H1 (cell line): ENCODE measurements at regions not wholly inside any gene's neighbourhood (a gene's known extent, or its start where the extent isn't known, plus 50 kb on each side); places are given as distances from the start of the nearest gene placed in this dataset.

Source experiments
- CTCF ChIA-PET: fragments of 300-600 bp; sonication (Branson Sonifier 250); formaldehyde crosslinking; loops from one replicate; lab custom pipeline; 2021; ENCODE audit not compliant: partially characterized antibody; lab: Charles Lee
- POLR2A ChIA-PET: fragments of 300-600 bp; sonication (Branson Sonifier 250); formaldehyde crosslinking; loops from one replicate; lab custom pipeline; 2021; ENCODE audit warnings: inconsistent platforms; ENCODE audit not compliant: partially characterized antibody; lab: Charles Lee
- DNase-seq, 2 experiments: peaks; one replicate each; pipeline versions ENCODE4 v3.0.0 to v3.0.0-alpha.2; 2010 to 2022; ENCODE audit warnings: low spot score in 2 of 2, low read depth in 1 of 2, mixed read lengths in 1 of 2
- FAIRE-seq: peaks from 2 replicates; lab custom pipeline; 2011; peaks lifted over from hg19 to GRCh38; lab: Jason Lieb, UNC
- H2AFZ ChIP-seq: 2 replicates; pipeline ENCODE4 v1.8.1; 2012; ENCODE audit warnings: low read length, inconsistent platforms
- H2AK5ac ChIP-seq: 2 replicates; pipeline ENCODE4 v1.6.1; 2013; ENCODE audit warnings: low read depth, low read length
- H2BK120ac ChIP-seq: replicated peaks from 2 replicates; pipeline ENCODE3; 2013; ENCODE audit warnings: low read depth, low read length, inconsistent platforms
- H2BK12ac ChIP-seq: 2 replicates; pipeline ENCODE4 v1.6.1; 2013; ENCODE audit warnings: low read depth, low read length
- H2BK15ac ChIP-seq: 2 replicates; pipeline ENCODE4 v1.6.1; 2013; ENCODE audit warnings: low read length
- H2BK20ac ChIP-seq: 2 replicates; pipeline ENCODE4 v1.6.1; 2013; ENCODE audit warnings: low read length
- H2BK5ac ChIP-seq: 2 replicates; pipeline ENCODE4 v1.6.1; 2013; ENCODE audit warnings: low read depth, low read length
- H3K14ac ChIP-seq: 2 replicates; pipeline ENCODE4 v1.6.1; 2013; ENCODE audit warnings: inconsistent platforms; ENCODE audit not compliant: insufficient read length
- H3K18ac ChIP-seq: 2 replicates; pipeline ENCODE4 v1.6.1; 2013; ENCODE audit warnings: low read length; ENCODE audit errors: extremely low read depth
- H3K23ac ChIP-seq: 2 replicates; pipeline ENCODE4 v1.6.1; 2013; ENCODE audit warnings: inconsistent platforms; ENCODE audit not compliant: insufficient read length
- H3K23me2 ChIP-seq: 2 replicates; pipeline ENCODE4 v1.6.1; 2013; ENCODE audit warnings: low read depth, low read length
- H3K27ac ChIP-seq: 2 replicates; pipeline ENCODE4 v1.6.1; 2011; ENCODE audit warnings: low read depth, low read length, inconsistent platforms
- H3K27me3 ChIP-seq, 4 experiments: replicated peaks in 1 of 4; 1 replicate in 1 of 4; 2 replicates in 3 of 4; pipeline versions ENCODE4 v1.6.1 to v1.8.1; 2011 to 2013; ENCODE audit warnings: low read length in 3 of 4, mild to moderate bottlenecking in 3 of 4, inconsistent platforms in 2 of 4, mixed read lengths in 2 of 4, moderate library complexity in 1 of 4; ENCODE audit not compliant: control insufficient read depth in 3 of 4, insufficient read depth in 3 of 4; ENCODE audit errors: extremely low read depth in 1 of 4
- H3K36me3 ChIP-seq, 4 experiments: 2 replicates each; pipeline versions ENCODE4 v1.6.1 to v1.8.1; 2011 to 2013; ENCODE audit warnings: mild to moderate bottlenecking in 4 of 4, low read length in 3 of 4, moderate library complexity in 2 of 4, control low read depth in 1 of 4, inconsistent platforms in 1 of 4; ENCODE audit not compliant: insufficient read depth in 4 of 4, control insufficient read depth in 2 of 4
- H3K4ac ChIP-seq: replicated peaks from 2 replicates; pipeline ENCODE3; 2013; ENCODE audit warnings: low read length, low read depth, mixed read lengths, inconsistent platforms; ENCODE audit not compliant: insufficient read length
- H3K4me1 ChIP-seq, 4 experiments: replicated peaks in 1 of 4; 1 replicate in 1 of 4; 2 replicates in 3 of 4; pipeline versions ENCODE4 v1.6.1 to v1.8.1; 2011 to 2013; ENCODE audit warnings: low read length in 3 of 4, inconsistent platforms in 2 of 4, mixed read lengths in 1 of 4; ENCODE audit not compliant: insufficient read depth in 4 of 4, control insufficient read depth in 3 of 4
- H3K4me2 ChIP-seq, 2 experiments: 2 replicates each; pipeline versions ENCODE4 v1.6.1 to v1.8.1; 2011 to 2013; ENCODE audit warnings: low read depth in 2 of 2, low read length in 2 of 2, control low read depth in 1 of 2, inconsistent platforms in 1 of 2, mild to moderate bottlenecking in 1 of 2; ENCODE audit not compliant: insufficient read depth in 1 of 2
- H3K4me3 ChIP-seq, 4 experiments: fragments of 200-600, 300-600 bp in 1 of 4; sonication (generic), shearing (Covaris generic), sonication (Bioruptor Twin) in 1 of 4; 2 replicates each; pipeline versions ENCODE4 v1.5.1 to v1.8.1; 2011 to 2016; ENCODE audit warnings: low read length in 4 of 4, low read depth in 3 of 4, control low read depth in 2 of 4, inconsistent platforms in 2 of 4, mild to moderate bottlenecking in 2 of 4, mixed read lengths in 1 of 4, moderate library complexity in 1 of 4; ENCODE audit not compliant: insufficient read depth in 2 of 4; ENCODE audit errors: extremely low read depth in 1 of 4
- H3K56ac ChIP-seq: replicated peaks from 2 replicates; pipeline ENCODE3; 2013; ENCODE audit warnings: low read depth, mild to moderate bottlenecking, mixed read lengths, low read length, inconsistent platforms; ENCODE audit not compliant: insufficient read length
- H3K79me1 ChIP-seq: 2 replicates; pipeline ENCODE4 v1.6.1; 2013; ENCODE audit warnings: low read depth, low read length, control low read depth
- H3K79me2 ChIP-seq, 2 experiments: 2 replicates each; pipeline versions ENCODE4 v1.6.1 to v1.8.1; 2012 to 2013; ENCODE audit warnings: low read length in 2 of 2, mild to moderate bottlenecking in 2 of 2, inconsistent platforms in 1 of 2; ENCODE audit not compliant: insufficient read depth in 2 of 2, control insufficient read depth in 1 of 2
- H3K9ac ChIP-seq, 4 experiments: replicated peaks in 1 of 4; 1 replicate in 1 of 4; 2 replicates in 3 of 4; pipeline versions ENCODE4 v1.6.1 to v1.8.1; 2011 to 2013; ENCODE audit warnings: low read depth in 3 of 4, low read length in 3 of 4, control low read depth in 2 of 4, mild to moderate bottlenecking in 2 of 4, moderate library complexity in 2 of 4, inconsistent platforms in 1 of 4; ENCODE audit errors: extremely low read depth in 1 of 4
- H3K9me3 ChIP-seq, 2 experiments: 2 replicates each; pipeline versions ENCODE4 v1.6.1 to v1.8.1; 2012 to 2013; ENCODE audit warnings: mild to moderate bottlenecking in 2 of 2, moderate library complexity in 2 of 2, control low read depth in 1 of 2, inconsistent platforms in 1 of 2, low read depth in 1 of 2, low read length in 1 of 2, mixed read lengths in 1 of 2; ENCODE audit not compliant: insufficient read depth in 2 of 2
- H4K20me1 ChIP-seq, 2 experiments: replicated peaks in 1 of 2; 2 replicates each; pipeline versions ENCODE3 to v1.8.1; 2011 to 2013; ENCODE audit warnings: inconsistent platforms in 2 of 2, low read length in 2 of 2, mild to moderate bottlenecking in 1 of 2; ENCODE audit not compliant: insufficient read depth in 2 of 2, control insufficient read depth in 1 of 2
- H4K5ac ChIP-seq: 2 replicates; pipeline ENCODE4 v1.6.1; 2013; ENCODE audit warnings: low read length, low read depth, mixed read lengths, inconsistent platforms; ENCODE audit not compliant: insufficient read length
- H4K8ac ChIP-seq: 2 replicates; pipeline ENCODE4 v1.8.0; 2013; ENCODE audit warnings: mild to moderate bottlenecking, moderate library complexity, low read length, inconsistent platforms; ENCODE audit not compliant: insufficient read depth; ENCODE audit errors: extremely low read depth
- H4K91ac ChIP-seq: replicated peaks from 2 replicates; pipeline ENCODE3; 2013; ENCODE audit warnings: low read length, mixed read lengths, inconsistent platforms; ENCODE audit not compliant: insufficient read length
- CHD2 ChIP-seq: IDR thresholded peaks from 2 replicates; pipeline ENCODE4 v1.6.1; 2012; ENCODE audit warnings: low read length, improper control_type of control experiment
- KDM1A ChIP-seq: fragments of 200-600, 300-600 bp; sonication (generic); IDR thresholded peaks from 2 replicates; pipeline ENCODE4 v1.7.1; 2016; ENCODE audit warnings: mild to moderate bottlenecking, low read length, borderline replicate concordance
- WGBS, 2 experiments: shearing (Covaris generic) in 1 of 2; methylation state at CpG; one replicate each; pipeline versions ENCODE4 v1.1.6 to v1.1.7; 2013 to 2015; ENCODE audit warnings: low lambda C conversion rate in 2 of 2, mixed read lengths in 2 of 2, inconsistent platforms in 1 of 2, low coverage in 1 of 2, missing lambda C conversion rate in 1 of 2; ENCODE audit not compliant: insufficient replicate concordance in 2 of 2, insufficient coverage in 1 of 2, insufficient read length in 1 of 2; ENCODE audit errors: extremely low coverage in 1 of 2, missing lambda C conversion rate in 1 of 2; 5-methylcytosine and 5-hydroxymethylcytosine counted together
- TF ChIP-seq, protein P1 (sequence below): IDR thresholded peaks from 2 replicates; pipeline ENCODE4 v1.6.1; 2012; ENCODE audit warnings: inconsistent platforms

- H3K79me1 ChIP-seq, result no peaks in the 10 kb centered on the region
- no peak overlapping the region for H2BK15ac ChIP-seq
- no peak overlapping the region for H2BK5ac ChIP-seq
- no peak overlapping the region for H3K23ac ChIP-seq
- no peak overlapping the region for H3K27ac ChIP-seq
- peak overlapping the region; percentile 48; the same call in 1 of the 2 replicates for H3K18ac ChIP-seq
- peak overlapping the region; percentile 7 for H4K91ac ChIP-seq
- peak overlapping the region in 1 of 4 experiments; percentile 5; a peak in 1 of 8 replicates for H3K4me3 ChIP-seq
- no peak overlapping the region for H4K8ac ChIP-seq
- H3K9me3 ChIP-seq, result peaks cover 0 to 9% of the 10 kb centered on the region in 2 experiments; a peak in 1 of 4 replicates
- 0 out of 2 replicates have a peak overlapping the region, but pooled peaks have one; percentile 72 for H2BK20ac ChIP-seq
- H4K5ac ChIP-seq, result no peak overlapping the region
- H2AFZ ChIP-seq, result 0 out of 2 replicates have a peak overlapping the region, but pooled peaks have one; percentile 25
- H3K79me2 ChIP-seq, result no peaks in the 10 kb centered on the region
- H3K36me3 ChIP-seq, result no peaks in the 10 kb centered on the region
- H3K4me1 ChIP-seq, result peaks cover 7 to 16% (median 10%) of the 10 kb centered on the region in 4 experiments
- no peak for FAIRE-seq
- CTCF ChIA-PET, result interaction anchor here (0.6 to 3.8 kb wide), 21 partner anchors 9 to 1769 kb away, joined by 3 to 14 read pairs (median 6); no protein-coding TSS in a partner anchor
- no peak for DNase-seq
- no peak overlapping the region for H3K4ac ChIP-seq
- no peaks in the 10 kb centered on the region for H3K23me2 ChIP-seq
- no peaks in the 10 kb centered on the region for H4K20me1 ChIP-seq
- H3K9ac ChIP-seq, result no peak overlapping the region
- TF ChIP-seq CHD2 (no peak), KDM1A (peak; percentile 92)
- TF ChIP-seq, protein P1, sequence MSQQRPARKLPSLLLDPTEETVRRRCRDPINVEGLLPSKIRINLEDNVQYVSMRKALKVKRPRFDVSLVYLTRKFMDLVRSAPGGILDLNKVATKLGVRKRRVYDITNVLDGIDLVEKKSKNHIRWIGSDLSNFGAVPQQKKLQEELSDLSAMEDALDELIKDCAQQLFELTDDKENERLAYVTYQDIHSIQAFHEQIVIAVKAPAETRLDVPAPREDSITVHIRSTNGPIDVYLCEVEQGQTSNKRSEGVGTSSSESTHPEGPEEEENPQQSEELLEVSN, result no peak
- peak overlapping the region; percentile 39; the same call in 1 of the 2 replicates for H2BK12ac ChIP-seq
- POLR2A ChIA-PET, result interaction anchor here (0.6 to 1.4 kb wide), 2 partner anchors 25 to 63 kb away, joined by 3 to 5 read pairs; no protein-coding TSS in a partner anchor
- H3K56ac ChIP-seq, result no peak overlapping the region
- H2AK5ac ChIP-seq, result no peak overlapping the region
- no peak overlapping the region for H3K14ac ChIP-seq
- H2BK120ac ChIP-seq, result peak overlapping the region; percentile 90
- WGBS, 2 experiments, result 85% methylated on average over 5 of the region's 5 CpGs; no CpG with 5 or more reads in 1 of the 2 experiments
- H3K4me2 ChIP-seq, result no peak overlapping the region; a peak in 1 of 4 replicates
- H3K27me3 ChIP-seq, result no peaks in the 10 kb centered on the region
Observed at GRCh38 chr17:72538443-72538842, 417.6 kb downstream of the SOX9 start.
